ENCODE measurements at regions not wholly inside any gene's neighbourhood (a gene's known extent, or its start where the extent isn't known, plus 50 kb on each side); places are given as distances from the start of the nearest gene placed in this dataset.

- no peak overlapping the region for H3K4me2 ChIP-seq (ENCODE audit: low read length)
- H3K27me3 ChIP-seq (ENCODE audit: low read depth, low read length): peaks cover 22% of the 10 kb centered on the region
- no peaks in the 10 kb centered on the region for H3K36me3 ChIP-seq (replicated peaks; ENCODE audit: low read depth, low read length)
Observed at GRCh38 chr11:112630496-112630895, 330.7 kb upstream of the NCAM1 start.

GRCh38 chr11:112631333-112631732, 329.9 kb upstream of the NCAM1 start:
- TF ChIP-seq EZH2phosphoT487 (IDR thresholded peaks at IDR 0.05; ENCODE audit: low read depth) (no peak), CTCF (IDR thresholded peaks at IDR 0.05; ENCODE audit: low read depth, low read length) (no peak)
- no peak overlapping the region for H3K4me2 ChIP-seq (ENCODE audit: low read length)
- no peaks in the 10 kb centered on the region for H3K9me3 ChIP-seq (ENCODE audit: insufficient read depth, low read length)
- no peaks in the 10 kb centered on the region for H3K4me1 ChIP-seq (ENCODE audit: low read length)
- no peak overlapping the region for H3K9ac ChIP-seq (ENCODE audit: low read length)
- H3K4me3 ChIP-seq (ENCODE audit: low read length): no peak overlapping the region
- no peak overlapping the region for H3K27ac ChIP-seq (ENCODE audit: low read length)
- H3K27me3 ChIP-seq (ENCODE audit: low read depth, low read length): peaks cover 22% of the 10 kb centered on the region
- no peaks in the 10 kb centered on the region for H3K79me2 ChIP-seq (ENCODE audit: low read length)
- H4K20me1 ChIP-seq (ENCODE audit: insufficient read depth, low read length): no peaks in the 10 kb centered on the region
- H3K36me3 ChIP-seq (replicated peaks; ENCODE audit: low read depth, low read length): no peaks in the 10 kb centered on the region
- no peak overlapping the region for H2AFZ ChIP-seq (ENCODE audit: low read depth, low read length)

More at GRCh38 chr11:112630496-112630895, 330.7 kb upstream of the NCAM1 start:
- Histone ChIP-seq H4K20me1 (ENCODE audit: insufficient read depth, low read length) (no peaks in the 10 kb centered on the region), H3K4me1 (ENCODE audit: low read length) (no peaks in the 10 kb centered on the region), H3K9ac (ENCODE audit: low read length) (no peak overlapping the region), H3K79me2 (ENCODE audit: low read length) (no peaks in the 10 kb centered on the region), H3K4me3 (ENCODE audit: low read length) (no peak overlapping the region), H3K9me3 (ENCODE audit: insufficient read depth, low read length) (no peaks in the 10 kb centered on the region), H3K27ac (ENCODE audit: low read length) (no peak overlapping the region), H2AFZ (ENCODE audit: low read depth, low read length) (no peak overlapping the region)
- TF ChIP-seq CTCF (IDR thresholded peaks at IDR 0.05; ENCODE audit: low read depth, low read length) (no peak), EZH2phosphoT487 (IDR thresholded peaks at IDR 0.05; ENCODE audit: low read depth) (no peak)

- TF ChIP-seq CTCF (IDR thresholded peaks at IDR 0.05; ENCODE audit: low read depth, low read length): no peak
- no peak for TF ChIP-seq EZH2phosphoT487 (IDR thresholded peaks at IDR 0.05; ENCODE audit: low read depth)
Observed at GRCh38 chr11:112632866-112633505, 328.2 kb upstream of the NCAM1 start.

GRCh38 chr11:112634551-112634950, 326.7 kb upstream of the NCAM1 start:
- Histone ChIP-seq H4K20me1 (ENCODE audit: insufficient read depth, low read length) (no peaks in the 10 kb centered on the region), H3K4me3 (ENCODE audit: low read length) (no peak overlapping the region), H3K27ac (ENCODE audit: low read length) (no peak overlapping the region), H3K36me3 (replicated peaks; ENCODE audit: low read depth, low read length) (no peaks in the 10 kb centered on the region), H3K9ac (ENCODE audit: low read length) (no peak overlapping the region), H3K4me2 (ENCODE audit: low read length) (no peak overlapping the region), H3K4me1 (ENCODE audit: low read length) (no peaks in the 10 kb centered on the region), H3K27me3 (ENCODE audit: low read depth, low read length) (peaks cover 13% of the 10 kb centered on the region), H2AFZ (ENCODE audit: low read depth, low read length) (no peak overlapping the region), H3K9me3 (ENCODE audit: insufficient read depth, low read length) (no peaks in the 10 kb centered on the region), H3K79me2 (ENCODE audit: low read length) (no peaks in the 10 kb centered on the region)
- no peak for TF ChIP-seq CTCF (IDR thresholded peaks at IDR 0.05; ENCODE audit: low read depth, low read length)
- TF ChIP-seq EZH2phosphoT487 (IDR thresholded peaks at IDR 0.05; ENCODE audit: low read depth): no peak

More at GRCh38 chr11:112632866-112633505, 328.2 kb upstream of the NCAM1 start:
- Histone ChIP-seq H3K9ac (ENCODE audit: low read length) (no peak overlapping the region), H3K4me2 (ENCODE audit: low read length) (no peak overlapping the region), H3K4me1 (ENCODE audit: low read length) (no peaks in the 10 kb centered on the region), H3K79me2 (ENCODE audit: low read length) (no peaks in the 10 kb centered on the region), H3K9me3 (ENCODE audit: insufficient read depth, low read length) (no peaks in the 10 kb centered on the region), H3K27me3 (ENCODE audit: low read depth, low read length) (peaks cover 13% of the 10 kb centered on the region), H4K20me1 (ENCODE audit: insufficient read depth, low read length) (no peaks in the 10 kb centered on the region), H3K27ac (ENCODE audit: low read length) (no peak overlapping the region), H2AFZ (ENCODE audit: low read depth, low read length) (no peak overlapping the region), H3K36me3 (replicated peaks; ENCODE audit: low read depth, low read length) (no peaks in the 10 kb centered on the region), H3K4me3 (ENCODE audit: low read length) (no peak overlapping the region)

Measured in OCI-LY3 (cell line).